ENCODE measurements at regions not wholly inside any gene's neighbourhood (a gene's known extent, or its start where the extent isn't known, plus 50 kb on each side); places are given as distances from the start of the nearest gene placed in this dataset.

DNA sequence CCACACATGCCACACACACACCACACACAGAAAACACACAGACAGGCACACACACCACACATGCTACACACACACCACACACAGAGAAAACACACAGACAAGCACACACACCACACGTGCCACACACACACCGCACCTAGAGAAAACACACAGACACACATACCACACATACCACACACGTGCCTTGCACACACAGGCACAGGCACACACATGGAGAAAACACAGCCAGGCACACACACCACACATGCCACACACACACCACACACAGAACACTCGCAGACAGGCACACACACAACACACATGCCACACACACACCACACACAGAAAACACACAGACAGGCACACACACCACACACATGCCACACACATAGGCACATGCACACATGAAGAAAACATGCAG, 242.1 kb upstream of the MYT1L start:
- Histone ChIP-seq H3K27me3 (no peaks in the 10 kb centered on the region), H3K4me3 (no peak overlapping the region), H3K4me1 (no peaks in the 10 kb centered on the region), H3K36me3 (no peaks in the 10 kb centered on the region), H3K9me3 (no peaks in the 10 kb centered on the region), H3K27ac (no peak overlapping the region)
- DNase-seq (no peak), ATAC-seq (ENCODE audit: low FRiP score in 2 of 2) (no peak)
- TF ChIP-seq EP300 (IDR thresholded peaks at IDR 0.05) (no peak), CTCF (IDR thresholded peaks at IDR 0.05) (no peak), POLR2AphosphoS5 (IDR thresholded peaks at IDR 0.05) (no peak), POLR2A (IDR thresholded peaks at IDR 0.05) (no peak)
- 85 to 87% methylated on average over 4 of the region's 4 CpGs for WGBS, 2 donors

- no peaks in the 10 kb centered on the region for H3K4me1 ChIP-seq
- H3K9me3 ChIP-seq = no peaks in the 10 kb centered on the region
- TF ChIP-seq POLR2A (IDR thresholded peaks at IDR 0.05) (no peak), EP300 (IDR thresholded peaks at IDR 0.05) (no peak), POLR2AphosphoS5 (IDR thresholded peaks at IDR 0.05) (no peak), CTCF (IDR thresholded peaks at IDR 0.05) (no peak)
- WGBS, 2 donors = 90 to 91% methylated on average over 25 of the region's 25 CpGs
- no peak overlapping the region for H3K27ac ChIP-seq
- H3K36me3 ChIP-seq = no peaks in the 10 kb centered on the region
- no peak overlapping the region for H3K4me3 ChIP-seq
- no peaks in the 10 kb centered on the region for H3K27me3 ChIP-seq
- DNase-seq (no peak), ATAC-seq (ENCODE audit: low FRiP score in 2 of 2) (no peak)
Observed at GRCh38 chr2:2572393-2573204, 241.5 kb upstream of the MYT1L start.

DNA sequence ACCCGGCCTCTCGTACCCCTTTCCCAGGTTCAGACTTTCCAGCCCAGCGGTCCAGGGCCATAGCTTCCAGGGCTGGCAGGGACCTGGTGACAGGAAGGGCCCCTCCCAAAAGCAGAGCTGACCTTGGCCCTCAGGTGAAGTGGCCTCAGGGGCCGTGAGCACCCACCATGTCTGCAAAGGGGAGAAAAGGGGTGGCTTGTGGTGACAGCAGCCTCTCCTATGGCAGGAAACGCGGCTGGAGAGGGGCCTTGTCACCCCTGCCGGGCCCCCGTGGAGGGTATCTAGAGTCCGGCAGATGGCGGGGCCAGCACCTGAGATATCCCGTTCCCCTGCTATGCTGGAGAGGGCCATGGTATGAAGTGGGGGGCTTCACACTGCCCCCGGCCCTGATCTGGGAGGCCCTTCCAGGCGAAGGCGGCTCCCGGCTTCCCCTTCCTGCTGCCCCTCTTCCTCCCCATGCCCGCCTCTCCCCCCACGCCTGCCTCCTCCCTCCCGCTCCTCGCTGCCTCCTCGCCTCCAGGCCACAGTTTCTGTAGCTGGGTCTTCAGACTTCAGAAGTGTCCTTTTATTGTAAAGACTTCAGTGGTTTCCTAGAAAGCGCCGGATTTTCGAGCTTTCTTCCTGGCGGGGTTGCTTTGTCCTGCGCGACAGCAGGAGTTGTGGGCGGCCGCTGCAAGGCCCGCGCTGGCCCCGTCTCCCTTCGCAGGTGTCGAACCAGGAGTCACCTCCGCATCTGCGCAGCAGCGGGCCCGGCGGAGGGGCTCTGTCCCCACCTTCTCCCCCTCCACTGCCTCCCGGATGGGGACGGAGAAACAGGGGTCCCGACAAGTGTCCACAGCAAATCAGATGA, 240.5 kb upstream of the MYT1L start:
- H3K4me3 ChIP-seq = no peak overlapping the region
- 87 to 94% methylated on average over 35 to 39 of the region's 41 CpGs for WGBS, 2 donors
- H3K27me3 ChIP-seq = no peaks in the 10 kb centered on the region
- ATAC-seq (ENCODE audit: low FRiP score in 2 of 2) (no peak), DNase-seq (peak in 1 of 2 donors; percentile 72)
- H3K4me1 ChIP-seq = no peaks in the 10 kb centered on the region
- TF ChIP-seq POLR2AphosphoS5 (IDR thresholded peaks at IDR 0.05) (no peak), POLR2A (IDR thresholded peaks at IDR 0.05) (no peak), CTCF (IDR thresholded peaks at IDR 0.05) (no peak), EP300 (IDR thresholded peaks at IDR 0.05) (no peak)
- no peaks in the 10 kb centered on the region for H3K36me3 ChIP-seq
- no peaks in the 10 kb centered on the region for H3K9me3 ChIP-seq
- H3K27ac ChIP-seq = no peak overlapping the region

GRCh38 chr2:2570871-2571270, 239.8 kb upstream of the MYT1L start:
- WGBS, 2 donors = 78 to 96% methylated on average over 4 to 5 of the region's 5 CpGs
- Histone ChIP-seq H3K4me1 (no peaks in the 10 kb centered on the region), H3K27ac (no peak overlapping the region), H3K27me3 (no peaks in the 10 kb centered on the region), H3K36me3 (no peaks in the 10 kb centered on the region), H3K9me3 (no peaks in the 10 kb centered on the region), H3K4me3 (no peak overlapping the region)
- DNase-seq (no peak), ATAC-seq (ENCODE audit: low FRiP score in 2 of 2) (no peak)
- no peak for TF ChIP-seq CTCF (IDR thresholded peaks at IDR 0.05)
- TF ChIP-seq POLR2AphosphoS5 (IDR thresholded peaks at IDR 0.05) = no peak
- TF ChIP-seq POLR2A (IDR thresholded peaks at IDR 0.05) = no peak
- no peak for TF ChIP-seq EP300 (IDR thresholded peaks at IDR 0.05)
